Body of pancreas (tissue), 4 donors: ENCODE measurements at regions not wholly inside any gene's neighbourhood (a gene's known extent, or its start where the extent isn't known, plus 50 kb on each side); places are given as distances from the start of the nearest gene placed in this dataset.

Experiments
- ATAC-seq: fragments of 150-250 bp; one replicate; pipeline ENCODE4 v1.9.1; 2016
- DNase-seq, 4 donors: peaks; one replicate each; pipeline ENCODE4 v3.0.0-alpha.2; 2019
- H3K27ac ChIP-seq, 4 donors: fragments of 200-600 bp; sonication (generic); 1 replicate in 3 of 4; 2 replicates in 1 of 4; pipeline versions ENCODE4 v1.5.1 to v1.6.1; 2016 to 2019; ENCODE audit warnings: mild to moderate bottlenecking in 1 of 4, mixed read lengths in 1 of 4, moderate library complexity in 1 of 4
- H3K27me3 ChIP-seq, 2 donors: fragments of 200-600 bp; sonication (generic); one replicate each; pipeline ENCODE4 v1.6.0; 2016; ENCODE audit warnings: mild to moderate bottlenecking in 1 of 2
- H3K36me3 ChIP-seq, 2 donors: fragments of 200-600 bp; sonication (generic); replicated peaks in 1 of 2; 2 replicates each; pipeline ENCODE4 v1.5.1; 2016; ENCODE audit warnings: low read depth in 2 of 2; ENCODE audit not compliant: insufficient read depth in 1 of 2
- H3K4me1 ChIP-seq: fragments of 200-600 bp; sonication (generic); one replicate; pipeline ENCODE4 v1.6.0; 2016
- H3K4me3 ChIP-seq, 2 donors: fragments of 200-600 bp; sonication (generic); 1 replicate in 1 of 2; 2 replicates in 1 of 2; pipeline ENCODE4 v1.5.1; 2016 to 2019
- H3K9me3 ChIP-seq, 3 donors: fragments of 200-600 bp; sonication (generic); 1 replicate in 2 of 3; 2 replicates in 1 of 3; pipeline ENCODE4 v1.5.1; 2016
- CTCF ChIP-seq, 7 experiments: fragments of 450-650 bp in 4 of 7; fragments of 200-600 bp in 3 of 7; sonication (generic) in 3 of 7; IDR thresholded peaks; one replicate each; pipeline ENCODE4 v1.5.1; 2016 to 2019; ENCODE audit warnings: antibody characterized with exemption in 7 of 7
- POLR2A ChIP-seq, 3 donors: fragments of 450-650 bp; IDR thresholded peaks; one replicate each; pipeline ENCODE4 v1.6.1; 2016; ENCODE audit warnings: antibody characterized with exemption in 3 of 3, mild to moderate bottlenecking in 2 of 3
- WGBS, 2 donors: methylation state at CpG; one replicate each; pipeline ENCODE4 v1.1.5; 2017; 5-methylcytosine and 5-hydroxymethylcytosine counted together
- intact Hi-C: fragments of 100-400 bp; cut with DNase I; formaldehyde crosslinking; loops from one replicate; pipeline ENCODE4 v1.15.1; 2023

GRCh38 chr18:43588838-43589237, 311.5 kb upstream of the SYT4 start:
- DNase-seq = no peak
- Histone ChIP-seq H3K4me3 (no peak overlapping the region), H3K27me3 (no peaks in the 10 kb centered on the region), H3K27ac (no peak overlapping the region), H3K36me3 (no peaks in the 10 kb centered on the region), H3K4me1 (no peaks in the 10 kb centered on the region), H3K9me3 (no peaks in the 10 kb centered on the region)
- no peak for TF ChIP-seq CTCF (IDR thresholded peaks at IDR 0.05)
- no peak for TF ChIP-seq POLR2A (IDR thresholded peaks at IDR 0.05)
- ATAC-seq = no peak
- WGBS, 2 donors = 75 to 88% methylated on average over 1 to 3 of the region's 3 CpGs
- intact Hi-C loops = no loop called here

DNA sequence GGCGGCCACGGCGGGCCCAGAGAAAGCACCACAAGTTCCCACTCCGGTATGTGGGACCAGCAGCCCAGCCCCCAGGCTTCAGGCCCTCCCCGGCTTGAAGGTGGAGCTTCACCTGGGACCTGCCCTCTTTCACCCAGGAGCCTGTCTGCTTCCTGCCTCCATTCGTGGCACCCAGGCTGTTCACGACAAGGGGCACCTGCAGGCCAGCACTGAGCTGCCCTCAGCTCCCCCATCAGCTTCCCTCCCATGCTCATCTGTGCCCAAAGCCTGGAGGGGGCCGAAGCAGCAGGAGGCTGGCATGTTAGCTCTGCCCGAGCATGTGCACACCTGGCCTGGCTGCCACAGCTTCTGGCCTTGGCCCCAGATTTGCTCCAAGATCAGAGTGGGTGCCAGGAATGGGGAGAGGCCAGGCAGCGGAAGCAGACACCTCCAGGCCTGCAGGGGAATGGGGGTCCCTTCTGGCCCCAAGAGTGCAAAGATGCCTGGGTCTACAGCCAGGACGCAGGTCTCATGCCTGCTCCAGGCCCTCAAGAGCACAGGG, 312.4 kb upstream of the SYT4 start:
- Histone ChIP-seq H3K36me3 (no peaks in the 10 kb centered on the region), H3K4me1 (no peaks in the 10 kb centered on the region), H3K9me3 (no peaks in the 10 kb centered on the region), H3K4me3 (no peak overlapping the region), H3K27ac (no peak overlapping the region), H3K27me3 (no peaks in the 10 kb centered on the region)
- ATAC-seq (no peak), DNase-seq (peak in 1 of 4 donors; percentile 10)
- WGBS, 2 donors = 63% methylated on average over 10 of the region's 11 CpGs; no CpG with 5 or more reads in 1 of the 2 donors
- intact Hi-C loops = no loop called here
- no peak for TF ChIP-seq CTCF (IDR thresholded peaks at IDR 0.05)
- TF ChIP-seq POLR2A (IDR thresholded peaks at IDR 0.05) = no peak

- H3K36me3 ChIP-seq = no peaks in the 10 kb centered on the region
- no peak overlapping the region for H3K4me3 ChIP-seq
- 54 to 78% methylated on average over 4 to 19 of the region's 20 CpGs for WGBS, 2 donors
- ATAC-seq (no peak), DNase-seq (no peak)
- no peaks in the 10 kb centered on the region for H3K4me1 ChIP-seq
- H3K9me3 ChIP-seq = no peaks in the 10 kb centered on the region
- TF ChIP-seq POLR2A (IDR thresholded peaks at IDR 0.05) = no peak
- TF ChIP-seq CTCF (IDR thresholded peaks at IDR 0.05) = no peak
- intact Hi-C loops = no loop called here
- no peak overlapping the region for H3K27ac ChIP-seq
- H3K27me3 ChIP-seq = no peaks in the 10 kb centered on the region
Observed at GRCh38 chr18:43590182-43590903, 313.1 kb upstream of the SYT4 start.

- WGBS, 2 donors = 54 to 59% methylated on average over 2 of the region's 2 CpGs
- no peak for TF ChIP-seq POLR2A (IDR thresholded peaks at IDR 0.05)
- TF ChIP-seq CTCF (IDR thresholded peaks at IDR 0.05) = no peak
- intact Hi-C loops = no loop called here
Observed at GRCh38 chr18:43592269-43592668, 315.0 kb upstream of the SYT4 start.

More at GRCh38 chr18:43592269-43592668, 315.0 kb upstream of the SYT4 start:
- Histone ChIP-seq H3K4me1 (no peaks in the 10 kb centered on the region), H3K27me3 (no peaks in the 10 kb centered on the region), H3K36me3 (no peaks in the 10 kb centered on the region), H3K27ac (no peak overlapping the region), H3K4me3 (no peak overlapping the region), H3K9me3 (no peaks in the 10 kb centered on the region)
- ATAC-seq (no peak), DNase-seq (no peak)
